Hepatocyte (in vitro differentiated cells): ENCODE measurements at regions not wholly inside any gene's neighbourhood (a gene's known extent, or its start where the extent isn't known, plus 50 kb on each side); places are given as distances from the start of the nearest gene placed in this dataset.

Experiments
- DNase-seq: peaks from one replicate; pipeline ENCODE4 v3.0.0-alpha.2; 2016; ENCODE audit warnings: low spot score
- H2AFZ ChIP-seq: fragments of 200-600 bp; sonication (generic); 2 replicates; pipeline ENCODE4 v1.6.0; 2016; ENCODE audit warnings: antibody characterized with exemption, mild to moderate bottlenecking
- H3K27ac ChIP-seq: fragments of 200-600 bp; sonication (generic); 2 replicates; pipeline ENCODE4 v1.5.1; 2016; ENCODE audit warnings: mild to moderate bottlenecking
- H3K27me3 ChIP-seq: fragments of 200-600 bp; sonication (generic); 2 replicates; pipeline ENCODE4 v1.6.1; 2016
- H3K36me3 ChIP-seq: fragments of 200-600 bp; sonication (generic); replicated peaks from 2 replicates; pipeline ENCODE4 v1.5.1; 2016; ENCODE audit warnings: low read depth; ENCODE audit not compliant: insufficient read depth
- H3K4me1 ChIP-seq: fragments of 200-600 bp; sonication (generic); 2 replicates; pipeline ENCODE4 v1.5.1; 2016; ENCODE audit warnings: mild to moderate bottlenecking, moderate library complexity; ENCODE audit not compliant: insufficient read depth
- H3K4me2 ChIP-seq: fragments of 200-600 bp; sonication (generic); 2 replicates; pipeline ENCODE4 v1.6.0; 2016
- H3K4me3 ChIP-seq: fragments of 200-600 bp; sonication (generic); 2 replicates; pipeline ENCODE4 v1.5.1; 2016; ENCODE audit warnings: mild to moderate bottlenecking
- H3K79me2 ChIP-seq: fragments of 200-600 bp; sonication (generic); 2 replicates; pipeline ENCODE4 v1.6.0; 2017; ENCODE audit warnings: mild to moderate bottlenecking
- H3K9me2 ChIP-seq: fragments of 200-600 bp; sonication (generic); replicated peaks from 2 replicates; pipeline ENCODE4 v1.6.0; 2017; ENCODE audit warnings: mild to moderate bottlenecking; ENCODE audit not compliant: insufficient read depth
- H3K9me3 ChIP-seq: fragments of 200-600 bp; sonication (generic); 2 replicates; pipeline ENCODE4 v1.5.1; 2016; ENCODE audit warnings: low read depth, mild to moderate bottlenecking
- H4K20me1 ChIP-seq: fragments of 200-600 bp; sonication (generic); 2 replicates; pipeline ENCODE4 v1.6.0; 2016; ENCODE audit warnings: mild to moderate bottlenecking; ENCODE audit not compliant: insufficient read depth, poor library complexity, severe bottlenecking
- EZH2 ChIP-seq: fragments of 200-600 bp; sonication (generic); IDR thresholded peaks from 2 replicates; pipeline ENCODE4 v1.6.1; 2016; ENCODE audit warnings: antibody characterized with exemption, mild to moderate bottlenecking, borderline replicate concordance
- EZH2phosphoT487 ChIP-seq: fragments of 200-600 bp; sonication (generic); IDR thresholded peaks from one replicate; pipeline ENCODE4 v1.6.1; 2018; ENCODE audit warnings: antibody characterized with exemption, mild to moderate bottlenecking, low read depth, moderate library complexity; ENCODE audit not compliant: unreplicated experiment, severe bottlenecking
- WGBS: methylation state at CpG from one replicate; pipeline ENCODE4 v1.1.6; 2016; ENCODE audit warnings: low lambda C conversion rate; ENCODE audit errors: missing lambda C conversion rate; 5-methylcytosine and 5-hydroxymethylcytosine counted together
- TF ChIP-seq, protein P1 (sequence below): fragments of 200-600 bp; sonication (generic); IDR thresholded peaks from 2 replicates; pipeline ENCODE4 v1.5.1; 2016; ENCODE audit warnings: antibody characterized with exemption, mild to moderate bottlenecking; ENCODE audit not compliant: poor library complexity

DNA sequence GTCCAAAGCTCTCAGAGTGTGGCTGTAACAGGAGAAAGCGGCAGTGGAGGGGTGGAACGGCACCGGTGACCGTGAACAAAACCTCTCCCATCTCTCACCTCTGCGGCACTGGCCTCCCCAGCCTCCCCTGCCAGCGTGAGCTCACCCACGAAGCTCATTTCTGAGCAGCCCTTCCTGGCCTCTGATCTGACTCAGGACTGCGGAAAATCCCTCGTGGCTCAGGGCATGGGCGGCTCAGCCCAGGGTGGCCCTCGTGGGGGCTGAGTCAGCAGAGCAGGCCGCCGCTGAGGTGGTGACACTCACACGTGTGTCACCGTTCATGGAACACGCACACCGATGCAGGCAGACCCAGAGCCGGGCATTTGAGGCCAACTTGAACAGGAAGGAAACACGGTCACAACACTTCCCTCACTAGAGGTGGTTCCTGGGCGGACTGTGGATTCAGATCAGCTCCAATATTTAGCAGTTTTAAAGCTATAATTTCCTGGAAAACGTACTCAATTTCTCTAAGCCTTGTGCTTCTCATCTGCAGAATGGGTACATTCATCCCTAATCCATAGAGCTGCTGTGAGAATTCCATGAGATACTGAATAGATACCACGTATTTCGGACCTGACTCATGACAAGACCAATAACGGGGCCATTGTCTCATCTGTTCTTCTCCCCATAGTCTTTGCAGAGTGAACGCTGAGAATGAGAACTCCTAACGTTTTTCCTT, 115.0 kb upstream of the TMPRSS2 start:
- no peaks in the 10 kb centered on the region for H3K9me2 ChIP-seq
- H3K79me2 ChIP-seq, result no peaks in the 10 kb centered on the region
- H3K4me3 ChIP-seq, result no peak overlapping the region
- 90% methylated on average over 26 of the region's 26 CpGs for WGBS
- no peaks in the 10 kb centered on the region for H4K20me1 ChIP-seq
- no peaks in the 10 kb centered on the region for H3K36me3 ChIP-seq
- TF ChIP-seq EZH2, result no peak
- TF ChIP-seq, protein P1, sequence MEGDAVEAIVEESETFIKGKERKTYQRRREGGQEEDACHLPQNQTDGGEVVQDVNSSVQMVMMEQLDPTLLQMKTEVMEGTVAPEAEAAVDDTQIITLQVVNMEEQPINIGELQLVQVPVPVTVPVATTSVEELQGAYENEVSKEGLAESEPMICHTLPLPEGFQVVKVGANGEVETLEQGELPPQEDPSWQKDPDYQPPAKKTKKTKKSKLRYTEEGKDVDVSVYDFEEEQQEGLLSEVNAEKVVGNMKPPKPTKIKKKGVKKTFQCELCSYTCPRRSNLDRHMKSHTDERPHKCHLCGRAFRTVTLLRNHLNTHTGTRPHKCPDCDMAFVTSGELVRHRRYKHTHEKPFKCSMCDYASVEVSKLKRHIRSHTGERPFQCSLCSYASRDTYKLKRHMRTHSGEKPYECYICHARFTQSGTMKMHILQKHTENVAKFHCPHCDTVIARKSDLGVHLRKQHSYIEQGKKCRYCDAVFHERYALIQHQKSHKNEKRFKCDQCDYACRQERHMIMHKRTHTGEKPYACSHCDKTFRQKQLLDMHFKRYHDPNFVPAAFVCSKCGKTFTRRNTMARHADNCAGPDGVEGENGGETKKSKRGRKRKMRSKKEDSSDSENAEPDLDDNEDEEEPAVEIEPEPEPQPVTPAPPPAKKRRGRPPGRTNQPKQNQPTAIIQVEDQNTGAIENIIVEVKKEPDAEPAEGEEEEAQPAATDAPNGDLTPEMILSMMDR, result no peak
- no peak for TF ChIP-seq EZH2phosphoT487
- H3K27ac ChIP-seq, result no peak overlapping the region
- no peak overlapping the region for H2AFZ ChIP-seq
- no peaks in the 10 kb centered on the region for H3K9me3 ChIP-seq
- H3K27me3 ChIP-seq, result no peaks in the 10 kb centered on the region
- DNase-seq, result no peak
- H3K4me2 ChIP-seq, result no peak overlapping the region
- H3K4me1 ChIP-seq, result no peaks in the 10 kb centered on the region

DNA sequence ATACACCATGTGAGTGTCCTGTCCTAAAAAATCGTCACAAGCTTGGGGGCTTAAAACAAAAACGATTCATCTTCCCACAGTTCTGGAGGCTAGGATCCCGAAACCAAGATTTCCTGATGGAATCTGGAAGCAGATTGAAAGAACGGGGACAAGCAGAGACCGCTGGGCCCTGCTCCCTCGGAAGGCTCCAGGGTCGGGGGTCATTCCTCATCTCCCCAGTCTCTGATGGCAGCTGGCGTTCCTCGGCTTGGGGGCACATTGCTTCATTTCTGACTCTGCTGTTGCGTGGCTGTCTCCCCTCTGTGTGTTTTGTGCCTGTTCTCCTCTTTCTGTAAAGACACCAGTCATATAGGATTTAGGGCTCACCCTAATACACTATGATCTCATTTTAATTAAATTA, 114.2 kb upstream of the TMPRSS2 start:
- Histone ChIP-seq H3K27me3 (no peaks in the 10 kb centered on the region), H3K9me2 (no peaks in the 10 kb centered on the region), H3K9me3 (no peaks in the 10 kb centered on the region), H2AFZ (no peak overlapping the region), H4K20me1 (no peaks in the 10 kb centered on the region), H3K4me1 (no peaks in the 10 kb centered on the region), H3K4me3 (no peak overlapping the region), H3K4me2 (no peak overlapping the region), H3K27ac (no peak overlapping the region), H3K79me2 (no peaks in the 10 kb centered on the region), H3K36me3 (no peaks in the 10 kb centered on the region)
- TF ChIP-seq, protein P1, result no peak
- TF ChIP-seq EZH2 (no peak), EZH2phosphoT487 (no peak)
- 82% methylated on average over 10 of the region's 10 CpGs for WGBS
- DNase-seq, result no peak

DNA sequence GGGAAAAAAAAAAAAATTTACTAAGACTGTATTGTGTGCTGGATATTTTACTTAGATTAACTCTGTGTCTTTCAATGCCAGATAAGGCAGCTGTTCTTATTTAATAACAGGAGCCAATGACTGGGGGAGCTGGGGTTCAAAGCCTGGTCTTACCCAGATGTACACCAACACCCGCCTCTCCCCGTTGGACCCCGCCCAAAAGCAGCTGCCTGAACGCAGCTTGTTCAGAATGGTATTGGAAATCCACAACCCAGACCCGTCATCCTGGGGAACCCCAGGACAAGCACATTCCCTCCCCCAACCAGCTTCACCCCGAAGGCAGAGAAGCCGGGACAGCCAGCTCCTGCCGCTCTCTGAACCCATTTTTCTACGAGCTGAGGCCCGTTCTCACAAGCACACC, 113.6 kb upstream of the TMPRSS2 start:
- Histone ChIP-seq H2AFZ (no peak overlapping the region), H3K36me3 (no peaks in the 10 kb centered on the region), H4K20me1 (no peaks in the 10 kb centered on the region), H3K4me3 (no peak overlapping the region), H3K9me2 (no peaks in the 10 kb centered on the region), H3K9me3 (no peaks in the 10 kb centered on the region), H3K27me3 (no peaks in the 10 kb centered on the region), H3K27ac (no peak overlapping the region), H3K4me2 (no peak overlapping the region), H3K79me2 (no peaks in the 10 kb centered on the region), H3K4me1 (peaks cover 1% of the 10 kb centered on the region)
- DNase-seq, result no peak
- TF ChIP-seq, protein P1, result no peak
- no peak for TF ChIP-seq EZH2
- 87% methylated on average over 10 of the region's 10 CpGs for WGBS

DNA sequence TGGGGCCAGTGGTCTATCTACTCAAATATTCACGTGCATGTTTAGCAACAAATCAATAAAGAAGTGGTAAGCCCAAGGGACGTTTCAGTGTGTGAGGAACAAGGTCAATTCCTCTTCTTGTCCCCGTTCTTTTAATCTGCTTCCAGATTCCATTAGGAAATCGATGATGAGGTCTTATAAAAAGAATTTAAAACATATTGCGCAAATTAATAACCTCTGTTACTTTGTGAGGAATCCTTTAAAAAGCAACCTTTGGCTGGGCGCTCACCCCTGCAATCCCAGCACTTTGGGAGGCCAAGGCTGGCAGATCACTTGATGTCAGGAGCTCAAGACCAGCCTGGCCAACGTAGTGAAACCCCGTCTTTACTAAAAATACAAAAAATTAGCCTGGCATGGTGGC, 113.0 kb upstream of the TMPRSS2 start:
- Histone ChIP-seq H3K4me3 (no peak overlapping the region), H3K27ac (no peak overlapping the region), H3K9me3 (no peaks in the 10 kb centered on the region), H3K4me1 (peaks cover 4% of the 10 kb centered on the region), H4K20me1 (no peaks in the 10 kb centered on the region), H3K79me2 (no peaks in the 10 kb centered on the region), H3K4me2 (no peak overlapping the region), H2AFZ (no peak overlapping the region), H3K36me3 (no peaks in the 10 kb centered on the region), H3K9me2 (no peaks in the 10 kb centered on the region), H3K27me3 (no peaks in the 10 kb centered on the region)
- DNase-seq, result no peak
- 75% methylated on average over 8 of the region's 8 CpGs for WGBS
- no peak for TF ChIP-seq EZH2phosphoT487
- no peak for TF ChIP-seq EZH2
- TF ChIP-seq, protein P1, result no peak
